ENCODE measurements at regions not wholly inside any gene's neighbourhood (a gene's known extent, or its start where the extent isn't known, plus 50 kb on each side); places are given as distances from the start of the nearest gene placed in this dataset.

- no peak for DNase-seq (ENCODE audit: low spot score)
Observed at GRCh38 chr3:28816017-28816416, 464.9 kb upstream of the RBMS3 start.

GRCh38 chr3:28824316-28824715 lies 456.6 kb upstream of the RBMS3 start:
- DNase-seq (ENCODE audit: low spot score): no peak

DNA sequence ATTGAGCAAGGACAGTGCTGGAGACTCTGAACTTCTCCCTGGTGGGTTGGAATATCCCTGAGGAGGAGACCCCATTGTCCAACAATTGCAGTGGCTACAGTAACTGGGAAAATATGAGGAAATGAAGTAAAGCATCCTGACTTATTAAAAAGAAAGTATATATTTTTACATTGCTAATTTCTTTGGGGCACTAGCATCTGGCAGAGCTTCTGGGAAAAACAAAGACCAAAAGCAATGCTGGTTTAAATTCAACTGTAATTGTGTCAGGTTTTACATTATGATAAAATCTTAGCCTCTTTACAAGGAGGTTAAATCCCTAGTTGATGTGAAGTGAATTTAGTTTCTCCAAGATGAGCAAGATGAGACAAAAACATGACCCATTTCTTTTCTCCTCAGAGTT lies 454.0 kb upstream of the RBMS3 start:
- no peak for DNase-seq (ENCODE audit: low spot score)

DNA sequence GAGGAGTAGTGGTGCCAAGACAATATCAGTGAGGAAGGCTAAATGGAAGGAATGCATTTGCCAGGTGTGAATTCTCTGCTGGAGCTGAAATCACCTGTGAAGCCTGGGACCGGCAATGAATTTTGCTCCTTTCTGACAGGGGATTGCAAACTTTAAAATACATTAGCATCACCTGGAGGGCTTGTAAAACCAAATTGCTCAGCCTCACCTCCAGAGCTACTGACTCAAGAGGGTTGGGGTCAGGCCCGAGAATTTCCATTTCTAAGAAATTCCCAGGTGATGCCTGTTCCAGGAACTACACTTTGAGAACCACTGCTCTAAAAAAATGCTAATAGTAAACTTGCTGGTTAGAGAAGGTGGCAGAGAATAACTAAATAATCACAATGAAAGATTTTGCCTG lies 445.6 kb upstream of the RBMS3 start:
- DNase-seq (ENCODE audit: low spot score): no peak

- no peak for DNase-seq (ENCODE audit: low spot score)
Observed at GRCh38 chr3:28835751-28836150, 445.1 kb upstream of the RBMS3 start.

DNA sequence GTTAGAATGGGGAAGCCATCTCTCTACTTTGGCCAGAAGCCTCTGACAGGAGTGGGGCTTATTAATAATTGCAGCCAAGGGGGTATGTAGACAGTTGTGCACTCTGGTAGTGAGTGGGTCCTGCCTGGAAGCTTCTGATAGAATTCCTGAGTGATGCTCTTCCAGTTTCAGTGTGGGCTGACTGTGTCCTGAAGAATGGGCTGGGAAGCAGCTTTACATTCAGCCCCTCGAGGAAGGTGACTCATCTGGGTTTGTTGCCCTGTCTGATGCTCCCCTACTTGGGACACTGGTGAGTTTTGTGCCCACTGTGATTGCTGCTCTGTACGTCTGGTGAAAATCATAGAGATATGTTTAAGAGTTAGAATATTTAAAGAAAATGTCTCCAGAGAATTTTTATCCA lies 444.7 kb upstream of the RBMS3 start:
- no peak for DNase-seq (ENCODE audit: low spot score)

DNA sequence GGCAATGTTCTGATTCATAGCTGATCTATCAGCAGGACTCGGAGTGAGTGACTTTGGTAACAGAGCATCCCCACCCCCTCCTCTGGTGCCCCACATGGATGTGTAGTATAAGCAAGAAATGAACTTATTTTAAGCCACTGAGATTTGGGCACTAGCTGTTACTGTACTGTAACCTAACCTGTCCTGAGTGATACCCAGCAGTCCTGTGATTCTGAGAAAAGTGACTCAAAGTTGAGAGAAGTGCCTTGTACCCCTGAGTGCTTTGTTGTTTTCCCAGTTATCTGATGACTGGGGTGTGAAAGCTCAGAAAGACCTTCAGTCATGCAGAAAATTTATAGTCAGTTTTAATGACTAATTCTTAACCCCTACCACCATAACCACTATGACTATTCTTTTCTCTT lies 439.9 kb upstream of the RBMS3 start:
- DNase-seq (ENCODE audit: low spot score): no peak

DNA sequence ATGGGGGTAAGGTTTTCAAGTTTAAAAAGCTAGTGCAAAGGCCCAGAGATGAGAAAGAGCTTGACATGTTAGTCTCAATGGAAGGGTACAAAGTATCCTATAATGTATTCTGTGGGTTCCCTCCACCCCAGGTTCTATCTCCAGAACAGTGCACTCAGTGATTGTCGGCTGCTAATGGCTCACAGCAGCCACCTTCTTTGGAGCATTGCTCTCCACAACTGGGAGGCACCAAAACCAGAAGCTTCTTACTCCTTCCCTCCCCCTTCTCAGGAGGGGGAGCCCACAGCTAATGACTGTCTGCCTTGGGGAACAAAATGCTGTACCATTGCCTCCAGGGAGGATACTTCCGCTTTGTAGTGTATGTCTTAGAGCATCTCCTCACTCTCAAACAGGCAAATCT lies 439.4 kb upstream of the RBMS3 start:
- DNase-seq (ENCODE audit: low spot score): no peak

- DNase-seq (ENCODE audit: low spot score): no peak
Observed at GRCh38 chr3:28844298-28845005, 436.4 kb upstream of the RBMS3 start.

GRCh38 chr3:28845006-28845324 lies 435.9 kb upstream of the RBMS3 start:
- no peak for DNase-seq (ENCODE audit: low spot score)

DNA sequence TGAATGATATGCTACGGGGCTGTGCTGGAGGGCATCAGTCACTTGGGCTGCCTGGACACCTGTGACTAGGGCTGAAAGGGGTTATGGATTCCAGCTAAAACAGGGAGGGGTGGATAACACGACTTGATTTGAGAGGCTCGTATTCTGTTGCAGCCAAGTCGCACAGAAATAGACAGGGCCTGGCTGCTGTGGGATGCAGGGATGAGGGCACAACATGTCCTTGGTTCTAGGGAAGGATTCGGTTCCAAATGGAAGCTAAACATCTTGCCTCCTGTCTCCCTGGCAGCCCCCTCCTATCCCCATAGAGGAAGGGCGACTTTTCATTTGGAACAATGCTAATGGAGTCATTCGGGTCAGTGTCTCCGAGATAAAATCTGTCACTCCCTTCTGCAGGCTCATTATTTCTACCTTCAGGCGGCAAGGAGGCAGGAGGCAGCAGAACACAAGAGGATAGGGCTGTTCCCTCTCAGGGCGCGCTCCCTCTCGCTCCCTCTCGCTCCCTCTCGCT lies 433.8 kb upstream of the RBMS3 start:
- DNase-seq (ENCODE audit: low spot score): no peak

DNA sequence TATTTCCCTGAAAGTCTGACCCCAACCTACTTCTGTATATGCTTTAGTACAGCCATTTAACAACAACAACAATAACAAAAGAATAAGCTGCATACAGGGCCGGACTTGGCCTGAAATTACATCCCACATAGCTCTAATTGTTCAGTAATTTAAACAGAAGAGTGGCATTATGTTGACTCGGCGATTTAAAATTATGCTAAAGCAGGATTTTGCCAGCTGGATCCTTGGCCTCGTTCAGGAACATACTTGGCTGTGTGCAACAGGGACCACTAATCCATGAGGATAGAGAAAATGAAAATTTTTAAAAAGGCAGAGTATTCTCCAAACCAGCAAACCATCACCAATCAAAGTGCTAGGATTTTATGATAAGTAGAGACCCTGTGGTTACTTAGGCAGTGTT lies 433.1 kb upstream of the RBMS3 start:
- DNase-seq (ENCODE audit: low spot score): no peak

DNA sequence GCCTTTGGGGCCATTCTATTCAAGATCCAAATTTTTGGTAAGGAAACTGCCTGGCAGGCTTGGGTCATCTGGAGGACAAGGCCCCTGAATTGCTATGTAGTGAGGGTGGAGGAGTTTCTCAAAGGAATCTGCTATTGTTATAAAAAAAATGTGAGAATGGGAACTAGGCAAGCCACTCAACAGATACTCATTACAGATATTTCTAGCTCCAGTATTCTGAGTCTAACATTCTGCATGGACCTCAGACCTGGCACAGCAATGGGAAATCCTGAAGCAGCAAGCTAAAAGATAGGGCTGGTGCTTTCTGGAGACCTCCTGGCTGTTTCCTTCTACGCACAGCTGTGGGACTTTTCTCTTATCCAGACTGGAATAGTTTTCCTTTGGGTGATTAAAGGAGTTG lies 430.7 kb upstream of the RBMS3 start:
- no peak for DNase-seq (ENCODE audit: low spot score)

DNA sequence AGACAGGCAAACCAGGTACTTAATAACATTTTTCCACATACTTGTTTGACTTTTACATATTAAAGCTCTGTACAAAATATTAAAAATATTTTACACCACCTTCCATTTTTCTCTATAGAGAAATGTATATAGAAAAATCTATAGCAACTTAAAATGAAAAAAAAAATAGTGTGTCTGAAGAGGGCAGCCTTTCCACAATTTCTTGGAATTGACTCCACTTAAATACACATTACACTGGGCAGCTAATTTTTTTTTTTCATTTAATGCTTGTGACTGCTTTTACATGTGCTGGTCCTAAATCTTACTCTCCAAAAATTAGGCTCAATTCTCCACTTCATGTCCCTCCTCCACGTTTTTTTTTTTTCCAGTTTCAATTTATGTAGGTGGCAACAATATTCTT lies 427.0 kb upstream of the RBMS3 start:
- DNase-seq (ENCODE audit: low spot score): no peak

GRCh38 chr3:28856796-28857195 lies 424.1 kb upstream of the RBMS3 start:
- DNase-seq (ENCODE audit: low spot score): no peak

GRCh38 chr3:28859897-28860296 lies 421.0 kb upstream of the RBMS3 start:
- no peak for DNase-seq (ENCODE audit: low spot score)

DNA sequence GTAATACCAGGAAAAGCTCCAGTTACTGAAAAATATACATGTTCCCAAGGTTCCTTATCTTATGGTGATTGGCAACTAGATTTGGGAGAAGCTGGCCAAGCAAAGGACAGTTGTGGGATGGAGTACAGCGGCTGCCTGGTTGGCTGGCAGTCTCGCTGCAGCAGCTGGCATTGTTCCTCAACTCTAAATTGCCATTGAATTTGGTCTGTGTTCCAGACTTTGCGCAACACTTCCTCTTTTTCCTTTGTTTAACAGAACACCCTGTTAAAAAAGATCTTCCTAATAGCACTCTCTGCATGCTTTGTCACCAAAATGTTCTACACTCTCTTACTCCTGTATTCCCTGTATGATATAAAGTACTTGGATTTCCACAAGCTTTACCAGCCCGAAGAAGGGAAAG lies 420.6 kb upstream of the RBMS3 start:
- DNase-seq (ENCODE audit: low spot score): no peak

- no peak for DNase-seq (ENCODE audit: low spot score)
Observed at GRCh38 chr3:28863186-28863585, 417.7 kb upstream of the RBMS3 start.

DNA sequence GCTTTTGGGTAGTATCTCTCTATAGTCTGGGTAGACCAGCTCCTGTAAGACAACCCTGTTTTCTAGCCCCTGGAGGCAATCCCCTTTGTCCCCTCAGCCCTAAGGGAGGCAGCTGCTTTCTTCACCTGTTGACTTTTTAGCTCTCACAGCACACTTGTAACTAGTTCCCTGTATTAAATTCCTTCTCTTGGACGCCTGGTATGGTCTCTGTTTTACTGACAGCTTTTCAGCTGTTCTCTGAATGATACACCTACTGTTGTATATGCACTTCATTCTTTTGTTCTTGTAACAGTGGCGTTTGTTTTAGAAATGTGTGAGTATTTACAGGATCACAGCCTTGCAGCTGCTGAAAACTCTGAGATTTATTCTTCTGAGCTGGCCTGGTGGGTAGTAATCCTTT lies 413.0 kb upstream of the RBMS3 start:
- DNase-seq (ENCODE audit: low spot score): no peak

DNA sequence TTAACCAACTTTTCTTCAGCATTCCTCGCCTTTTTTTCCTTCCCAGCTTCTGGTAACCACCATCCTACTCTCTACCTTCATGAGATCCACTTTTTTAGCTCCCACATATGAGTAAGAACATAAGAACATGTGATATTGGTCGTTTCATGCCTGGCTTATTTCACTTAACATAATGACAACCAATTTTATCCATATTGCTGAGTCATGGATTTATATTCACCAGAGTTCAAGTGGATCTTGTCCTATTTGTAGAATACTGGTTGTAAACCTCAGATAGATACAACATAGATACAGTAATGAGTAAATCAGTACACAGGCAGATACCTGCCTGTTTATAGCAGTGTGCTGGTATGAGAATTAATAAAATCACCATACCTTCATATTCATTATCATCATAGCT lies 412.0 kb upstream of the RBMS3 start:
- no peak for DNase-seq (ENCODE audit: low spot score)

- no peak for DNase-seq (ENCODE audit: low spot score)
Observed at GRCh38 chr3:28877912-28878311, 403.0 kb upstream of the RBMS3 start.

- DNase-seq (ENCODE audit: low spot score): no peak
Observed at GRCh38 chr3:28890373-28890772, 390.5 kb upstream of the RBMS3 start.

GRCh38 chr3:28891485-28891884 lies 389.4 kb upstream of the RBMS3 start:
- DNase-seq (ENCODE audit: low spot score): no peak

DNA sequence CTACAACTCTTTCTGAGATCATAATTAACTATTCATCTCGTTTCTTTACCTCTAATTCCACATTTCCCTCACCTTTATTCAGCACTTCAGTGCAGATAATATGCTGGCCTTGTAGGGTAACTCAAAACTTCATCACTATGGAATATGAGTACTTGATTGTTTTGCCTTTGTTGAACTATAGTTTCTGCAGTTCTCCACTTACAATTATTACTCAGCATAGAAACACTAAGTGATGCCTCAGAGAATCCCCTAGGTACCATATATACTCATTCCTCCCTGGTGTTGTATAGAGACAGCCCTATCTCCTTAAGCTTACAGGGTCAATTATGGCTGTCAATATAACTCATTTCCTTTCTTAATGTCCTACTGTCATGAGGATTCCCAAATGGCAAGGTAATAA lies 380.6 kb upstream of the RBMS3 start:
- DNase-seq (ENCODE audit: low spot score): no peak

GRCh38 chr3:28901018-28901417 lies 379.9 kb upstream of the RBMS3 start:
- DNase-seq (ENCODE audit: low spot score): no peak
